Activated CD4-positive, alpha-beta memory T cell treated with anti-CD3 and anti-CD28 coated beads, Interleukin-2, amount 10 ng/mL, durations not matched to agents 7 days and 5 days (primary cell): ENCODE measurements at regions not wholly inside any gene's neighbourhood (a gene's known extent, or its start where the extent isn't known, plus 50 kb on each side); places are given as distances from the start of the nearest gene placed in this dataset.

Experiments used
- CTCF ChIA-PET: fragments of 350-600 bp; sonication (Branson Sonifier 250); formaldehyde crosslinking; loops from one replicate; lab custom pipeline; 2021; ENCODE audit warnings: antibody characterized with exemption, inconsistent platforms; lab: Charles Lee
- POLR2A ChIA-PET: fragments of 350-600 bp; sonication (Branson Sonifier 250); formaldehyde crosslinking; loops from one replicate; lab custom pipeline; 2021; ENCODE audit warnings: antibody characterized with exemption; lab: Charles Lee
- DNase-seq: peaks from one replicate; pipeline ENCODE4 v3.0.0-alpha.2; 2020
- H3K27ac Mint-ChIP-seq: one replicate; pipeline ENCODE4 v1.8.0; 2021; ENCODE audit warnings: mild to moderate bottlenecking, mixed read lengths
- H3K27me3 Mint-ChIP-seq: one replicate; pipeline ENCODE4 v1.8.0; 2021; ENCODE audit warnings: mixed read lengths
- H3K36me3 Mint-ChIP-seq: one replicate; pipeline ENCODE4 v1.8.0; 2021; ENCODE audit warnings: low read depth, mixed read lengths
- H3K4me1 Mint-ChIP-seq: one replicate; pipeline ENCODE4 v1.8.0; 2021; ENCODE audit warnings: mixed read lengths
- H3K4me3 Mint-ChIP-seq: one replicate; pipeline ENCODE4 v1.8.0; 2021; ENCODE audit warnings: mild to moderate bottlenecking, mixed read lengths
- H3K9me3 Mint-ChIP-seq: one replicate; pipeline ENCODE4 v1.8.0; 2021; ENCODE audit warnings: mixed read lengths

- Mint-ChIP-seq H3K4me3 (no peak overlapping the region), H3K4me1 (no peaks in the 10 kb centered on the region), H3K27me3 (no peaks in the 10 kb centered on the region), H3K27ac (no peak overlapping the region), H3K9me3 (peaks cover 3% of the 10 kb centered on the region), H3K36me3 (no peaks in the 10 kb centered on the region)
- no peak for DNase-seq
- ChIA-PET CTCF (no interaction called here), POLR2A (no interaction called here)
Observed at GRCh38 chr13:61994174-61994573, 578.5 kb upstream of the PCDH20 start.

GRCh38 chr13:61989978-61990377 lies 574.3 kb upstream of the PCDH20 start:
- H3K27me3 Mint-ChIP-seq: no peaks in the 10 kb centered on the region
- no peaks in the 10 kb centered on the region for H3K4me1 Mint-ChIP-seq
- no peak overlapping the region for H3K27ac Mint-ChIP-seq
- no peaks in the 10 kb centered on the region for H3K36me3 Mint-ChIP-seq
- H3K9me3 Mint-ChIP-seq: peaks cover 3% of the 10 kb centered on the region
- POLR2A ChIA-PET: no interaction called here
- DNase-seq: no peak
- H3K4me3 Mint-ChIP-seq: no peak overlapping the region
- CTCF ChIA-PET: no interaction called here

GRCh38 chr13:61988810-61989209 lies 573.2 kb upstream of the PCDH20 start:
- Mint-ChIP-seq H3K9me3 (no peaks in the 10 kb centered on the region), H3K4me3 (no peak overlapping the region), H3K4me1 (no peaks in the 10 kb centered on the region), H3K27me3 (no peaks in the 10 kb centered on the region), H3K27ac (no peak overlapping the region), H3K36me3 (no peaks in the 10 kb centered on the region)
- ChIA-PET POLR2A (no interaction called here), CTCF (no interaction called here)
- DNase-seq: no peak

- no peak overlapping the region for H3K27ac Mint-ChIP-seq
Observed at GRCh38 chr13:61975001-61975400, 559.4 kb upstream of the PCDH20 start.

GRCh38 chr13:61965756-61966155 lies 550.1 kb upstream of the PCDH20 start:
- Mint-ChIP-seq H3K27ac (no peak overlapping the region), H3K4me3 (no peak overlapping the region), H3K27me3 (no peaks in the 10 kb centered on the region), H3K4me1 (no peaks in the 10 kb centered on the region), H3K9me3 (no peaks in the 10 kb centered on the region), H3K36me3 (no peaks in the 10 kb centered on the region)
- DNase-seq: no peak
- CTCF ChIA-PET: no interaction called here
- POLR2A ChIA-PET: no interaction called here

More at GRCh38 chr13:61975001-61975400, 559.4 kb upstream of the PCDH20 start:
- POLR2A ChIA-PET: no interaction called here
- Mint-ChIP-seq H3K9me3 (peaks cover 8% of the 10 kb centered on the region), H3K4me1 (no peaks in the 10 kb centered on the region), H3K4me3 (no peak overlapping the region), H3K27me3 (no peaks in the 10 kb centered on the region), H3K36me3 (no peaks in the 10 kb centered on the region)
- no peak for DNase-seq
- CTCF ChIA-PET: no interaction called here

GRCh38 chr13:61960981-61961380 lies 545.3 kb upstream of the PCDH20 start:
- Mint-ChIP-seq H3K4me3 (no peak overlapping the region), H3K27ac (no peak overlapping the region), H3K4me1 (no peaks in the 10 kb centered on the region), H3K9me3 (no peaks in the 10 kb centered on the region), H3K36me3 (no peaks in the 10 kb centered on the region), H3K27me3 (no peaks in the 10 kb centered on the region)
- POLR2A ChIA-PET: no interaction called here
- DNase-seq: no peak
- CTCF ChIA-PET: no interaction called here

GRCh38 chr13:61954092-61954491 lies 538.4 kb upstream of the PCDH20 start:
- CTCF ChIA-PET: no interaction called here
- POLR2A ChIA-PET: no interaction called here
- H3K27ac Mint-ChIP-seq: no peak overlapping the region
- no peak overlapping the region for H3K4me3 Mint-ChIP-seq
- no peaks in the 10 kb centered on the region for H3K9me3 Mint-ChIP-seq
- no peaks in the 10 kb centered on the region for H3K4me1 Mint-ChIP-seq
- no peak for DNase-seq
- H3K36me3 Mint-ChIP-seq: no peaks in the 10 kb centered on the region
- H3K27me3 Mint-ChIP-seq: no peaks in the 10 kb centered on the region

GRCh38 chr13:61950828-61951227 lies 535.2 kb upstream of the PCDH20 start:
- H3K27me3 Mint-ChIP-seq: no peaks in the 10 kb centered on the region
- H3K27ac Mint-ChIP-seq: no peak overlapping the region
- POLR2A ChIA-PET: no interaction called here
- H3K36me3 Mint-ChIP-seq: no peaks in the 10 kb centered on the region
- no peak overlapping the region for H3K4me3 Mint-ChIP-seq
- H3K9me3 Mint-ChIP-seq: no peaks in the 10 kb centered on the region
- H3K4me1 Mint-ChIP-seq: no peaks in the 10 kb centered on the region
- CTCF ChIA-PET: no interaction called here
- no peak for DNase-seq

- Mint-ChIP-seq H3K36me3 (no peaks in the 10 kb centered on the region), H3K4me1 (no peaks in the 10 kb centered on the region), H3K9me3 (peaks cover 10% of the 10 kb centered on the region), H3K27me3 (no peaks in the 10 kb centered on the region), H3K27ac (no peak overlapping the region), H3K4me3 (no peak overlapping the region)
- no peak for DNase-seq
- ChIA-PET POLR2A (no interaction called here), CTCF (no interaction called here)
Observed at GRCh38 chr13:61944329-61944929, 528.8 kb upstream of the PCDH20 start.

- Mint-ChIP-seq H3K4me1 (no peaks in the 10 kb centered on the region), H3K36me3 (no peaks in the 10 kb centered on the region), H3K27me3 (no peaks in the 10 kb centered on the region), H3K9me3 (no peaks in the 10 kb centered on the region), H3K27ac (no peak overlapping the region), H3K4me3 (no peak overlapping the region)
- ChIA-PET CTCF (no interaction called here), POLR2A (no interaction called here)
- no peak for DNase-seq
Observed at GRCh38 chr13:61935710-61936109, 520.1 kb upstream of the PCDH20 start.

- no peak overlapping the region for H3K27ac Mint-ChIP-seq
- no peaks in the 10 kb centered on the region for H3K4me1 Mint-ChIP-seq
- CTCF ChIA-PET: no interaction called here
- POLR2A ChIA-PET: no interaction called here
- DNase-seq: no peak
- no peaks in the 10 kb centered on the region for H3K27me3 Mint-ChIP-seq
- no peak overlapping the region for H3K4me3 Mint-ChIP-seq
- H3K9me3 Mint-ChIP-seq: peaks cover 12% of the 10 kb centered on the region
- H3K36me3 Mint-ChIP-seq: no peaks in the 10 kb centered on the region
Observed at GRCh38 chr13:61927648-61928047, 512.0 kb upstream of the PCDH20 start.

GRCh38 chr13:61918841-61919240 lies 503.2 kb upstream of the PCDH20 start:
- no peaks in the 10 kb centered on the region for H3K36me3 Mint-ChIP-seq
- no peaks in the 10 kb centered on the region for H3K4me1 Mint-ChIP-seq
- H3K4me3 Mint-ChIP-seq: no peak overlapping the region
- ChIA-PET POLR2A (no interaction called here), CTCF (no interaction called here)
- no peak overlapping the region for H3K27ac Mint-ChIP-seq
- DNase-seq: no peak
- peaks cover 12% of the 10 kb centered on the region for H3K9me3 Mint-ChIP-seq
- H3K27me3 Mint-ChIP-seq: no peaks in the 10 kb centered on the region

GRCh38 chr13:61916483-61916882 lies 500.8 kb upstream of the PCDH20 start:
- Mint-ChIP-seq H3K36me3 (no peaks in the 10 kb centered on the region), H3K27ac (no peak overlapping the region), H3K4me3 (no peak overlapping the region), H3K9me3 (peaks cover 3% of the 10 kb centered on the region), H3K27me3 (no peaks in the 10 kb centered on the region), H3K4me1 (no peaks in the 10 kb centered on the region)
- no peak for DNase-seq
- CTCF ChIA-PET: no interaction called here
- POLR2A ChIA-PET: no interaction called here

GRCh38 chr13:61913183-61913582 lies 497.5 kb upstream of the PCDH20 start:
- ChIA-PET CTCF (no interaction called here), POLR2A (no interaction called here)
- Mint-ChIP-seq H3K27me3 (no peaks in the 10 kb centered on the region), H3K27ac (no peak overlapping the region), H3K4me3 (no peak overlapping the region), H3K36me3 (no peaks in the 10 kb centered on the region), H3K4me1 (no peaks in the 10 kb centered on the region), H3K9me3 (no peaks in the 10 kb centered on the region)
- DNase-seq: no peak
